ENCODE measurements at regions not wholly inside any gene's neighbourhood (a gene's known extent, or its start where the extent isn't known, plus 50 kb on each side); places are given as distances from the start of the nearest gene placed in this dataset.

GRCh38 chr4:138869165-138869564 lies 146.4 kb upstream of the NOCT start:
- H3K36me3 ChIP-seq, result no peaks in the 10 kb centered on the region
- no peaks in the 10 kb centered on the region for H3K4me1 ChIP-seq (ENCODE audit: control insufficient read depth in 1 of 2, low read depth in 2 of 2)
- no peak for ATAC-seq (ENCODE audit: insufficient number of reproducible peaks, low FRiP score, low read depth)
- H3K4me3 ChIP-seq, result no peak overlapping the region
- no peak for DNase-seq (ENCODE audit: low spot score)
- H3K27ac ChIP-seq, result no peak overlapping the region
- no peak for TF ChIP-seq CTCF (IDR thresholded peaks at IDR 0.05)
- no peaks in the 10 kb centered on the region for H3K27me3 ChIP-seq (replicated peaks; ENCODE audit: insufficient read depth)
- no peaks in the 10 kb centered on the region for H3K9me3 ChIP-seq

- Histone ChIP-seq H3K4me1 (ENCODE audit: control insufficient read depth in 1 of 2, low read depth in 2 of 2) (no peaks in the 10 kb centered on the region), H3K27me3 (replicated peaks; ENCODE audit: insufficient read depth) (no peaks in the 10 kb centered on the region), H3K4me3 (no peak overlapping the region), H3K36me3 (no peaks in the 10 kb centered on the region), H3K27ac (no peak overlapping the region), H3K9me3 (no peaks in the 10 kb centered on the region)
- DNase-seq (ENCODE audit: low spot score) (no peak), ATAC-seq (ENCODE audit: insufficient number of reproducible peaks, low FRiP score, low read depth) (no peak)
- TF ChIP-seq CTCF (IDR thresholded peaks at IDR 0.05), result no peak
These were observed 147.0 kb upstream of the NOCT start for GRCh38 chr4:138868562-138868961.

GRCh38 chr4:138867404-138867803 lies 148.2 kb upstream of the NOCT start:
- H3K27ac ChIP-seq, result no peak overlapping the region
- no peaks in the 10 kb centered on the region for H3K9me3 ChIP-seq
- H3K27me3 ChIP-seq (replicated peaks; ENCODE audit: insufficient read depth), result no peaks in the 10 kb centered on the region
- H3K36me3 ChIP-seq, result no peaks in the 10 kb centered on the region
- no peak for ATAC-seq (ENCODE audit: insufficient number of reproducible peaks, low FRiP score, low read depth)
- H3K4me1 ChIP-seq (ENCODE audit: control insufficient read depth in 1 of 2, low read depth in 2 of 2), result no peaks in the 10 kb centered on the region
- no peak for DNase-seq (ENCODE audit: low spot score)
- TF ChIP-seq CTCF (IDR thresholded peaks at IDR 0.05), result no peak
- H3K4me3 ChIP-seq, result no peak overlapping the region

GRCh38 chr4:138866314-138866713 lies 149.3 kb upstream of the NOCT start:
- no peak overlapping the region for H3K27ac ChIP-seq
- no peak for TF ChIP-seq CTCF (IDR thresholded peaks at IDR 0.05)
- no peak for ATAC-seq (ENCODE audit: insufficient number of reproducible peaks, low FRiP score, low read depth)

GRCh38 chr4:138865765-138866164 lies 149.8 kb upstream of the NOCT start:
- no peak for TF ChIP-seq CTCF (IDR thresholded peaks at IDR 0.05)
- DNase-seq (ENCODE audit: low spot score), result no peak

More at GRCh38 chr4:138866314-138866713, 149.3 kb upstream of the NOCT start:
- no peaks in the 10 kb centered on the region for H3K9me3 ChIP-seq
- H3K27me3 ChIP-seq (replicated peaks; ENCODE audit: insufficient read depth), result no peaks in the 10 kb centered on the region
- no peak overlapping the region for H3K4me3 ChIP-seq
- no peaks in the 10 kb centered on the region for H3K36me3 ChIP-seq
- no peaks in the 10 kb centered on the region for H3K4me1 ChIP-seq (ENCODE audit: control insufficient read depth in 1 of 2, low read depth in 2 of 2)
- DNase-seq (ENCODE audit: low spot score), result no peak

More at GRCh38 chr4:138865765-138866164, 149.8 kb upstream of the NOCT start:
- H3K36me3 ChIP-seq, result no peaks in the 10 kb centered on the region
- H3K9me3 ChIP-seq, result no peaks in the 10 kb centered on the region
- no peak overlapping the region for H3K27ac ChIP-seq
- ATAC-seq (ENCODE audit: insufficient number of reproducible peaks, low FRiP score, low read depth), result no peak
- no peaks in the 10 kb centered on the region for H3K4me1 ChIP-seq (ENCODE audit: control insufficient read depth in 1 of 2, low read depth in 2 of 2)
- H3K27me3 ChIP-seq (replicated peaks; ENCODE audit: insufficient read depth), result no peaks in the 10 kb centered on the region
- no peak overlapping the region for H3K4me3 ChIP-seq
